ENCODE measurements at regions not wholly inside any gene's neighbourhood (a gene's known extent, or its start where the extent isn't known, plus 50 kb on each side); places are given as distances from the start of the nearest gene placed in this dataset.

GRCh38 chr18:46247942-46248341, 143.8 kb downstream of the HAUS1 start:
- Mint-ChIP-seq H3K36me3 (peaks cover 8% of the 10 kb centered on the region), H3K4me3 (no peak overlapping the region), H3K9me3 (no peaks in the 10 kb centered on the region), H3K27ac (peak overlapping the region; percentile 77), H3K27me3 (no peaks in the 10 kb centered on the region), H3K4me1 (peaks cover 36% of the 10 kb centered on the region)
- ATAC-seq, result no peak

GRCh38 chr18:46250084-46250811, 146.1 kb downstream of the HAUS1 start:
- peak; percentile 99 for ATAC-seq
- no peaks in the 10 kb centered on the region for H3K9me3 Mint-ChIP-seq
- H3K4me3 Mint-ChIP-seq, result peak overlapping the region; percentile 63

GRCh38 chr18:46250812-46251173, 146.6 kb downstream of the HAUS1 start:
- peak overlapping the region; percentile 77 for H3K27ac Mint-ChIP-seq
- H3K4me1 Mint-ChIP-seq, result peaks cover 40% of the 10 kb centered on the region
- peaks cover 25% of the 10 kb centered on the region for H3K36me3 Mint-ChIP-seq
- no peaks in the 10 kb centered on the region for H3K27me3 Mint-ChIP-seq
- ATAC-seq, result no peak
- H3K4me3 Mint-ChIP-seq, result peak overlapping the region; percentile 63
- no peaks in the 10 kb centered on the region for H3K9me3 Mint-ChIP-seq

More at GRCh38 chr18:46250084-46250811, 146.1 kb downstream of the HAUS1 start:
- Mint-ChIP-seq H3K27ac (peak overlapping the region; percentile 77), H3K36me3 (peaks cover 20% of the 10 kb centered on the region), H3K27me3 (no peaks in the 10 kb centered on the region), H3K4me1 (peaks cover 36% of the 10 kb centered on the region)

GRCh38 chr18:46252759-46253158, 148.6 kb downstream of the HAUS1 start:
- Mint-ChIP-seq H3K36me3 (peaks cover 42% of the 10 kb centered on the region), H3K9me3 (no peaks in the 10 kb centered on the region), H3K4me3 (no peak overlapping the region), H3K27ac (peak overlapping the region; percentile 16), H3K4me1 (peaks cover 52% of the 10 kb centered on the region), H3K27me3 (no peaks in the 10 kb centered on the region)
- no peak for ATAC-seq

GRCh38 chr18:46253498-46253897, 149.3 kb downstream of the HAUS1 start:
- Mint-ChIP-seq H3K4me1 (peaks cover 45% of the 10 kb centered on the region), H3K4me3 (no peak overlapping the region), H3K27ac (peak overlapping the region; percentile 16), H3K36me3 (peaks cover 43% of the 10 kb centered on the region), H3K9me3 (no peaks in the 10 kb centered on the region), H3K27me3 (no peaks in the 10 kb centered on the region)
- ATAC-seq, result no peak

GRCh38 chr18:46256078-46256477, 151.9 kb downstream of the HAUS1 start:
- ATAC-seq, result no peak
- Mint-ChIP-seq H3K36me3 (peaks cover 56% of the 10 kb centered on the region), H3K9me3 (no peaks in the 10 kb centered on the region), H3K27me3 (no peaks in the 10 kb centered on the region), H3K4me3 (no peak overlapping the region), H3K4me1 (peaks cover 38% of the 10 kb centered on the region), H3K27ac (no peak overlapping the region)

- Mint-ChIP-seq H3K36me3 (peaks cover 57% of the 10 kb centered on the region), H3K9me3 (no peaks in the 10 kb centered on the region), H3K27me3 (no peaks in the 10 kb centered on the region), H3K27ac (no peak overlapping the region), H3K4me3 (no peak overlapping the region), H3K4me1 (peaks cover 36% of the 10 kb centered on the region)
- no peak for ATAC-seq
These were observed 153.2 kb downstream of the HAUS1 start for GRCh38 chr18:46257366-46257765.

- peaks cover 44% of the 10 kb centered on the region for H3K4me1 Mint-ChIP-seq
- ATAC-seq, result no peak
- no peak overlapping the region for H3K4me3 Mint-ChIP-seq
- no peaks in the 10 kb centered on the region for H3K27me3 Mint-ChIP-seq
- no peak overlapping the region for H3K27ac Mint-ChIP-seq
- peaks cover 72% of the 10 kb centered on the region for H3K36me3 Mint-ChIP-seq
- no peaks in the 10 kb centered on the region for H3K9me3 Mint-ChIP-seq
These were observed 156.1 kb downstream of the HAUS1 start for GRCh38 chr18:46260016-46260878.

- Mint-ChIP-seq H3K9me3 (no peaks in the 10 kb centered on the region), H3K4me1 (peaks cover 40% of the 10 kb centered on the region), H3K36me3 (peaks cover 71% of the 10 kb centered on the region), H3K27me3 (no peaks in the 10 kb centered on the region), H3K27ac (no peak overlapping the region), H3K4me3 (no peak overlapping the region)
- ATAC-seq, result no peak
These were observed 156.6 kb downstream of the HAUS1 start for GRCh38 chr18:46260879-46261143.

GRCh38 chr18:46261799-46262198, 157.6 kb downstream of the HAUS1 start:
- ATAC-seq, result no peak
- peaks cover 64% of the 10 kb centered on the region for H3K36me3 Mint-ChIP-seq

GRCh38 chr18:46262856-46263255, 158.7 kb downstream of the HAUS1 start:
- H3K27ac Mint-ChIP-seq, result no peak overlapping the region
- H3K27me3 Mint-ChIP-seq, result no peaks in the 10 kb centered on the region
- no peaks in the 10 kb centered on the region for H3K9me3 Mint-ChIP-seq
- peaks cover 26% of the 10 kb centered on the region for H3K4me1 Mint-ChIP-seq
- no peak for ATAC-seq
- H3K36me3 Mint-ChIP-seq, result peaks cover 53% of the 10 kb centered on the region
- H3K4me3 Mint-ChIP-seq, result no peak overlapping the region

More at GRCh38 chr18:46261799-46262198, 157.6 kb downstream of the HAUS1 start:
- Mint-ChIP-seq H3K4me1 (peaks cover 35% of the 10 kb centered on the region), H3K9me3 (no peaks in the 10 kb centered on the region), H3K27ac (no peak overlapping the region), H3K27me3 (no peaks in the 10 kb centered on the region), H3K4me3 (no peak overlapping the region)

GRCh38 chr18:46264255-46264654, 160.1 kb downstream of the HAUS1 start:
- no peak overlapping the region for H3K27ac Mint-ChIP-seq

GRCh38 chr18:46265196-46266156, 161.3 kb downstream of the HAUS1 start:
- H3K27me3 Mint-ChIP-seq, result no peaks in the 10 kb centered on the region
- ATAC-seq, result no peak
- H3K27ac Mint-ChIP-seq, result no peak overlapping the region
- H3K36me3 Mint-ChIP-seq, result peaks cover 48% of the 10 kb centered on the region
- no peak overlapping the region for H3K4me3 Mint-ChIP-seq
- peaks cover 13% of the 10 kb centered on the region for H3K4me1 Mint-ChIP-seq
- H3K9me3 Mint-ChIP-seq, result no peaks in the 10 kb centered on the region

More at GRCh38 chr18:46264255-46264654, 160.1 kb downstream of the HAUS1 start:
- H3K27me3 Mint-ChIP-seq, result no peaks in the 10 kb centered on the region
- no peak overlapping the region for H3K4me3 Mint-ChIP-seq
- peaks cover 26% of the 10 kb centered on the region for H3K4me1 Mint-ChIP-seq
- ATAC-seq, result no peak
- H3K36me3 Mint-ChIP-seq, result peaks cover 59% of the 10 kb centered on the region
- H3K9me3 Mint-ChIP-seq, result no peaks in the 10 kb centered on the region

- ATAC-seq, result no peak
- peaks cover 8% of the 10 kb centered on the region for H3K4me1 Mint-ChIP-seq
These were observed 162.3 kb downstream of the HAUS1 start for GRCh38 chr18:46266473-46266872.

GRCh38 chr18:46268671-46269070, 164.5 kb downstream of the HAUS1 start:
- H3K36me3 Mint-ChIP-seq, result peaks cover 31% of the 10 kb centered on the region
- no peak for ATAC-seq
- no peak overlapping the region for H3K4me3 Mint-ChIP-seq
- no peaks in the 10 kb centered on the region for H3K27me3 Mint-ChIP-seq
- H3K27ac Mint-ChIP-seq, result no peak overlapping the region
- H3K4me1 Mint-ChIP-seq, result peaks cover 8% of the 10 kb centered on the region
- no peaks in the 10 kb centered on the region for H3K9me3 Mint-ChIP-seq

More at GRCh38 chr18:46266473-46266872, 162.3 kb downstream of the HAUS1 start:
- Mint-ChIP-seq H3K9me3 (no peaks in the 10 kb centered on the region), H3K27ac (no peak overlapping the region), H3K36me3 (peaks cover 44% of the 10 kb centered on the region), H3K4me3 (no peak overlapping the region), H3K27me3 (no peaks in the 10 kb centered on the region)
